ENCODE measurements at regions not wholly inside any gene's neighbourhood (a gene's known extent, or its start where the extent isn't known, plus 50 kb on each side); places are given as distances from the start of the nearest gene placed in this dataset.

DNA sequence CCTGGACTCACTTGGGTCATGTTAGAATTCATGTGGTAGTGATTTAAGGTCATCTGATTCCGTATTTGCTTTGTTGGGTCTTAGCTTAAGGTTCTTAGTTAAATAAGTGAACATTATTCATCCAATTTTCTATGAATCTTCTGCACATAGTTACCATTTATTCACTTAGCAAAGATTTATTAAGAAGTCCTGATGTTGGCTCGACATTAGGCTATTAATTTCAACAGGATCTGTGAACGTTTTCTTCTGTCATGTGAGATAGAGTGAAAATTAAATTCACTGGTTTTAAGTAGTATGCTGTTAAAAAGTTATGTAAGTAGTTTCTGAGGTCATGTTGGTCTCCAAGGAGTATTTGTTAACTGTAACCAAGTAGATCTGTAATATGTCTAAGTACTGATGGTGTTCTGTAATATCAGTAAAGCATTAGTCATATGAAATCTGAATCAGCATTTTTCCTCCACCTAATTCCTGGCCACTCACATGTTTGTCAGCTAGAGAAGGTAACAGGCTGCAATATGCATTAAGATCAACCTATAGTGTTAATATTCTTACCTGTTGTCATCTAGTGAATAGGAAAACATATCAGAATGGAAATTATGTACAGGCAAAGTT, 155.6 kb downstream of the PCDH7 start:
- no peak for DNase-seq (ENCODE audit: low spot score)

DNA sequence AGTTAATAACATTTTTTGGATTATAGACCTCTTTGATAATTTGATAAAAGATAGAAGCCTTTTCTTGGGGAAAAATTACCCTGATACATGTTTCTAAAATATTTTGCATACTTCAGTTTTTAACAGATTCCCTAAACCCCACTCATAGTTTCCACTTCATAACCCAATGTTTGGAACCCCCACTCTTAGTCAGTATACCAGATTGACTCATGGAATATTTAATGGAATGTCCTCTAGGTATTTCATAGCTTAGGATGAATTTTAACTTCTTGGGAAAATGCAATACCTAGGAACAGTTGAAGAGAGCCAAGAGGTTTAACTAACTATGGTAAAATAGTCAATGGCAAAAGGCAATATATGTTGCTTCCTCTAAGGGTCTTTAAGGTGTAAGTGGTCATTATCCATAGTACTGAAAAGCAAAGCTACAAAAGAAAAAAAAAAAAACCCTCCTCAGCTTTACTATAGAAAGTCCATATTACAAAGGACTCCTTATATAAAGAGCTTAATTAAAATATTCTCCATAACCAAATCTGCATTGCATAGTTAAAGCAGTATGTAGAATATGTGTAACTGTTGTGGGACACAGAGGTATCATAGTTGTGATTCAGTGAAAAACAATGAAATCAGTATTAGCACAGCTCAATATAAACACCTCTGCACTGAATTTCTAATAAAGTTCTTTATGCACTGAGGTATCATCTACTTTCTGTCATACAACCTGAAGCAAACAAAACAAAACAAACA, 159.9 kb downstream of the PCDH7 start:
- DNase-seq (ENCODE audit: low spot score): no peak

DNA sequence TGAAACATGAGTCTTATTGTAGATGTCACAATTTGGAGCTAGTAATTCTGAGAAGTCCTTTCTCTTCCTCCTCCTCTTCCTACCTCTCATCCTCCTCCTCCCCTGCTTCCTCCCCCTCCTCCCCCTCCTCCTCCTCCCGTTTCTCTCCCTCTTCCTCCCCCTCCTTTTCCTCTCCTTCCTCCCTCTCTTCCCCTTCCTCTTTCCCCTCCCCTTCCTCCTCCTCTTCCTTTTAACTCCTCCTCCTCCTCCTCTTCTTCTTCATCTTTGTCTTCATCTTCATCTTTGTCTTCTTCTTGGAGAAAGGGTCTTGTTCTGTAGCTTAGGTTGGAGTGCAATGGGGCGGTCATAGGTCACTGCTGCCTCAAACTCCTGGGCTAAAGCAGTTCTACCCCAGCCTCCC, 161.8 kb downstream of the PCDH7 start:
- no peak for DNase-seq (ENCODE audit: low spot score)

DNA sequence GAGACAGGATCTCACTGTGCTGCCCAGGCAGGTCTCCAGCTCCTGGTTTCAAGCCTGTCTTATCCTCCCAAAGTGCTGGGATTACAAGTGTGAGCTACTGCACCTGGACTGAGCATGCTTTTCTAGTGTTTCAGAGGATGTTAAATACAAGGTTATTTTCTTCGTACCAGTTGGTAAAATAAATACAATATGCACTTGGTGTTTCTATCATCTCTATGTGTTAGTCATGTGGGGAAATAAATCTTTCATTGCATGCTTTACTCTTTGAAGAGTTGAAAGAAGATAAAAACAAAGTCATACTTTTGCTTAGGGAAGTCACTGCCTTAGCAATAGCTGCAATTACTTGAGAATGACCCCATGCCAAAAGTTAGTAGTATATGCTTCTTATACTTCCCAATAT, 162.3 kb downstream of the PCDH7 start:
- no peak for DNase-seq (ENCODE audit: low spot score)

DNA sequence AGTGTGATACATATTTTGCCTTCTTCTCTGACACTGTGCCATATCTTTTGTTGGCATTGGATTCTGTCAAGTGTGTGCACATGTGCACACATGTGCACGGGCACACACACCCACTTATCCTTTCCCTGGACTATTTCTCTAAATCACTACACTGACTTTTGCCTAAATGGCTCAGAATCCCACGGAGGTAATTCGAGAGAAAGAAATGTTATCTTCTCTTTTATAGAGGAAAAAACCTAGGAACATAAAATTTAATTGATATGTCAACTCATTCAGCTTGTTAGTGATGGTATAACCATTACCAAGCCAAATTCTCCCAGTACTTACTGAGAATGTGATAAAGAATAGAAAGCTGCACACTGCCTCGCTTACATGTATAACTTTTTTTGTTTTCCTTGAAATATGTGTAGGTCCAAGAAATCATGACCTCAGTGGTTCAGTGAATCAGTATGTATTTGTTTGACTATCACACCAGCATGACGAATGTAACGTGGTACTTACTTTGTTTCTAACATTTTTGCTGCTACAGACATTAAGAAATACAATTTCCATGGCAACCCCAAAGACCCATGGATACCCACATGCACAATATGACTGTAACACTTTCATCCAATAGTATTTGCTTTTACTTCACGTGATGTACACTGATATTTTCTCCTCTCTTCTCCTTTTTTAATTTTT, 163.0 kb downstream of the PCDH7 start:
- DNase-seq (ENCODE audit: low spot score): no peak

DNA sequence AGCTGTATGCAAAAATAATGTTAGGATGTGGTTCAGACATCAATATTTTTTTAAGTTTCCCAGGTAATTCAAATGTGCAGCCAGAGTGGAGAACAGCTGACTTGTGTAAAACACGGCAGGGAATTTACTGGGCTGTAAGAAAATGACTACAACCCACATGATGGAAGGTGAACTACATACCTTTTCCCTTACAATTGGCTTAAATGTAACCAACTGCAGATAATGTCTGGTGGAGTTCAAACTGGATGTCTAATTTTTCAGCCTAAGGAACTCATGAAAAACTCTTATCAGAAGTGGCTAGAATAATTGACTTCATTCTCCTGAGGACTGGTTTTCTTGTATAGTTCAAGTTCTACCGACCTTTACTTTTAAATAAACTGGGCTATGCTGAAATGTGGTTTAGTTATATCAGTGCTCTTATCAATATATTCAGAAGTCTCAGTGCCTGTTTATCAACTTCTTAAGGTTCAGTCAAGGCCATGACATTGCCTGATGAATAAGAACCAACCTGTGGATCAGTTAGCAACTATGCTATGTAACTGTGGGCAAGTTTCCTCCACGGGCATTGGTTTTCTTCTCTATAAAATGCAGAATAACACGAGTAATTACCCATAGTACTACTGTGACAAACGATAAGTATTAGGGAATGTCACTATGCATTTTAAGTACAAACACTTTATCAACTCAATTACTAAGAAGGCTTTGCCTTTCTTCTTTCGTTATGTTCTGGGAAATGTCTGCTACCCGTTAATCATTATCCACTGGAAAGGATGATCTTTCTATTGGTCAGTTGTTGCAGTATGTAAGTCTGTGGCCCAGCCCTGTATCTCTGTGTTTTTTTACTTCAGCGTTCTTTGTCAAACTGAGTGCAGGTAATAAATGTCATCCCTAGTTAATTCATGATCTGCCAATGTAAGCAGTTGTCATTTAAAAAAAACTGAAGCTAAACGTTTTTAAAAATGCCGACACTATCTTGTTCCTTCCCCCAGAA, 181.6 kb downstream of the PCDH7 start:
- DNase-seq (ENCODE audit: low spot score): no peak

DNA sequence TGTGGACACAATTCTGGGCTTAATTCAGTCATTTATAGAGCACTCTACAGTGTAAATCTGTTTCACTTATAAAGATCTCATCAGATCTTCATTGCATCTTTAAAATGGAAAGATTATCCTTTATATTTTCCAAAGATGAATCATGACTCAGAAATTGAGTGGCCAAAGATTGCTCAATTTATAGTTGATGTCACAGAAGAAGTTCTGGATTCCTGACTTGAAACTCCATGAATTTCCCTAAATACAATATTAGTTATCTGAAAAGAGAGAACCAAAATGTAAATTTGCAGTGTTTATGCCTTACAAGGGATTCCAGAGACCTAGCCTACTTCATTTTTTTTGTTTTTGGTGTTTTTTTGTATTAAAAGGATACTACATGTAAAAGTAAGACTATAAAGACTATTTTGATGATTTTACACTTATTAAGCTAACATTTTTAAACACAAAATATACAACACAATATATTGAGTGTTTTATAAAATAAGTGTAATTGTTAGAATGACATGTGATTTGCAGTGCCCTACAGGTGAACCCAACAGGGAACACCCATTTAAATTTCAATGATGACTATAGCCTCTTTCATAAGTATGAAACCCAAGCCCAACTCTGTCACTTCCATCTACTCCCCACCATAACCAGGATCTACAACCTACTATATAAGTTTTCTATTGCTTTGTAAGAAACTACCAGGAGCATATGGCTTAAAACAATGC, 183.5 kb downstream of the PCDH7 start:
- no peak for DNase-seq (ENCODE audit: low spot score)

DNA sequence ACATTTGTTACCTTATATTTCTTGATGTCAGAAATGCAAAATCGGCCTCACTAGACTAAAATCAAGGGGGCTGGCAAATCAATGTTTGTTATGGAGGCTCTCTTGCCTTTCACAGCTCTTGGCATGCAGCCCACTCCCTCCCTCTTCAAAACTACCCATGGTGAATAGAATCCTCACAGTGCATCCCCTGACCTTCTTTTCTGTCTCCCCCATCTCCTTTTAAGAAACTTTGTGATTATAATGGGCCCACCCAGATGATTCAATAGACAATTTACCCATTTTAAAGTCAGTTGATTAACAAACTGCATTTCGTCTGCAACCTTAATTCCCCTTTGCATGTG, 184.0 kb downstream of the PCDH7 start:
- no peak for DNase-seq (ENCODE audit: low spot score)

DNA sequence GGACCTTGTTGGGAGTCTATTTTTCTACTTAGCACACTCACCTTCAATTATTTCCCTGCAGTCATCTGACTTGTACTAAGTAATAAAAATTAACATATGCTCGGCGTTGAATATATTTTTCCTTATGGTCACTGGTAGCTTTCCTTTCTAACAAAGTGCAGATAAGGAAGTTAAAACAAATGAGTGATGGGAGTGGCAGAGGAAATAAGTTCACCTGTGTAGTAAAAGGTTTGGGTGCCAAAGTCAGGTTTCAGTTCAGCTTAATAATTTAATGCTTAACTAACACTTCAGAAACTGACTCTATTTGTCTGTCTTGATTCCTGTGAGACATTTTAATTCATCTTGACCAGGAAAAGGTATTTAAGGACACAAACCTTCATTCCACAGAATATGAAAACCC, 184.4 kb downstream of the PCDH7 start:
- DNase-seq (ENCODE audit: low spot score): no peak

DNA sequence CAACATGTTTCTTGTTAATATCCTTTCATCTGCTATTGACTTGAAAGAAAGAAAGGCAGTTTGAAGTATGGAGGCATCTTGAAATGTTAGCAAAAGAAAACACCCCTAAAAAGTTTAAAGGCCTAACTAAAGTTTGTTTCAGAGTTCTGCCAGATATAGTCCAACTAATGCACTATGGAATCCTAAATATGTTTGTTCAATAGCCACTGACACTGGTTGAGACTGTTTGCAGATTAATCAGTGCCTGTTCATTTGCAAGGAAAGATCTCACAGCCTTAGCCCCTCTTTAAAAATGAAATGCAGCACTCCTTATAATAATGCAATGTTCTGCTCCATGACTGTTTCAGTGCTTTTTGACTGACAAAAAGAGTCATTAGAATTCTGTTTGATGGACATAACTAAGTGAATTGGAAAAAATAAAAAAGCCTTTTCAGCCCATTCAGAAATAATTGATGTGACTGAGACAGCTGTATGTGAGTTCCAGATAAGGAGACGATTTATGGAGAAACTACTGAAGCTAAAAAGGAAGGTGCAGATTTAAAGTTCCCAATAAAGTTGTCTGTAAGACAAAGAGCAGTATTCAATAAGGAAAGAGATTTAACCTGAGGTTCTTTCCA, 192.0 kb downstream of the PCDH7 start:
- DNase-seq (ENCODE audit: low spot score): no peak

DNA sequence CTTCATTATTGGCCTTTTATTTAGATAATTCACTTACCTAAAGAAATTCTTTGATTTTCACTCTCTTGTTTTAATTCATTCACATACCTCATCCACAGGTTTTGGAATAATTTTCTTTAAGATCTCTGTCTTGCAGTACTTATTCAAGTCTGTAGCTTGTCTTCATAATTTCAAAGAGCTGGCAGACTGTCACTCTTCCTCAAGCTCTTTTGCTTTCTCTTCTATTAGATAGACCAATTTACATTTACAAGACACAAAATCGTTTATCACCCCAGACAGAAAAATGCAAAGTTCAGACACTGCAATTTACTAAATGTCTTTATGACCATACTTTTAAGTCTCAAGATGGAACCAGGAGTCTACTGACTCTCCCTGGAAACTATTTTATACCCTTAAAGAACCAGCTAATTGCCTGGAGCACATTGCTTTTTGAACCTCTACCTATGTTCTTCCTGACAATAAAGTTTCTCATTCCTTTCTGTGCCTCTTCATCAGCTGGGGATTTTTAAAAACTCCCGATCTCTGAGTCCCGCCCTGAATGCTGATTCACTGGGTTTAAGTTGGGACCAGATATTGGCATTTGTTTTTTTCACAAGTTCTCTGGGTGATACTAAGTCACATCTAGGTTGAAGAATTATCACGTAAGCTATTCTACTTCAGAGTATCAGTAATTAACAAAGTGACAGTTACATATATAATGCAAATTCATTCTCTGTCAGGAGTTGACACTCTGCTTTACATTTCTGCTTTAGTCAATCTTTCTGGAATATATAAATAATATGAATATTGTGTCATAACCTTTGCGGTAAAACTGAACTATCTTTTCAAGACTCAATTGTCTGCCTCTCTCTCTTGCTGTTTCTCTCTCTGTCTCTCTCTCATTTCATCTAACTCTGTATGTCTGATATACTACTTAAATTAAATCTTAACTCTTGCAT, 196.4 kb downstream of the PCDH7 start:
- no peak for DNase-seq (ENCODE audit: low spot score)

DNA sequence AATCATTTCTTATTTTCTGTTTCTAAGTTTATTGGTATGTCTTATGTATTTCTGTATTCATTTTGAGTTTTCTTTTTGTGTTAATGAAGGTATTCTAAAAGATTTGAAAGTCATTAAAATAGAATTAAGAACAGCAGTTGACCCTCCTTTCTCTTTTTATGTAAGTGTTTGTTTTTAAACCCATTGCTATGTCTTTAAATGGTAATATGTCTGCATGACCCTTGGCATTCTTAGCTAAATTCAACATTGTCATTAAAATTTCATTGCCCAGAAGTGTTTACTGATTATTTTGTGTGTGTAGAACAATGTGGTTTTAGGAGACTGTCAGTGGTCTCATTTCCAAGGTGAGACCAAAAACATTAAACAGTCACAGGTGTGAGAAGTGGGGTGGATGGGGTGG, 197.8 kb downstream of the PCDH7 start:
- no peak for DNase-seq (ENCODE audit: low spot score)

DNA sequence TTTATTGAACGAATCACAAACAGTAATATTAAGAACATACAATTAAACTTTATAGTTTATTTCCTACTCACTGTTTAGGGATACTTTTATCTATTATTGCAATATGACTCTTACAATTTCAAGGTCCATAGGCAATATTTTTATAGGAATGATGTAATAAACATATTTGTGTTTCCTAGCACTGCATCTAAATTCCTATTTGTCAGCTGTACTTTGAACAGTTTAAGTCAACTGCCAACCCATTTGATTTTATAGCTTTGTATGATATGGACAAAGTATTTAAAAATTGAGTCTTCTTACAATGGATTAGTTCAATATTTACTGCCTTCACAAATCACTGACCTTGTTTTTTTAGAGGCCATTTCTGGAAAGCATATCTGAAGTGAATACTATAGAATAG, 199.3 kb downstream of the PCDH7 start:
- no peak for DNase-seq (ENCODE audit: low spot score)

DNA sequence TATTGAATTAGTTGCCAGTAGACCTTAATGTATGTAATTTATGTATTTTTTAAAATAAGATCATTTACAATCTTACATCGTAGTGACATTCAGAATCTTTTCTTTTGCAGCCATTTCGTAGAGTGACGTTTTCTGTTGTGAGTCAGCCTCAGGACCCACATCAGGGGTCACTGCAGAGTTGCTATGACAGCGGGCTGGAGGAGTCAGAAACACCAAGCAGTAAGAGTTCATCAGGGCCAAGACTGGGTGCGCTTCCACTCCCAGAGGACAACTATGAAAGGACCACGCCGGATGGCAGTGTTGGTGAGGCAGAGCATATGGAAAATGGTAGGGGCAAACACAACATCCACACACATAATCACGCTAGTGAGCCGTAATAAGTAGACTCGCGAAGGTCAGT, 199.9 kb downstream of the PCDH7 start:
- no peak for DNase-seq (ENCODE audit: low spot score)

DNA sequence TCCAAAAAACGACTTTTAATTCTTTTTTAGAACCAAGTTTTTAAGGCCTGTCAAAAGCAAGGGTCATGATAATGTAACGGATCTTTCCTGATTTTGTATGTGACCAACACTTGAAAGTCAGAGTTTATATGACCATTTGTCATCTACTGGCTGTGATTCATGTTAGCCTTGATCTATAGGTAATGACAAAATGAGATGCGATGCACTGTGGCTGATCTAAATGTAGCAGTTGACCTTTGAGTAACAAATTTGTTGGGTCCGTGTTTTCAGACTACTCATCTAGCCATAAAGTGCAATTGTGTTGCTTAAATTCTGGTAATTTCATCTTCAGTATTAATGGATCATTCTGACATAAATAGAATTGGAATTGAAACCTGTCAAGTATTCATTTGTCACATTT, 202.5 kb downstream of the PCDH7 start:
- DNase-seq (ENCODE audit: low spot score): no peak

DNA sequence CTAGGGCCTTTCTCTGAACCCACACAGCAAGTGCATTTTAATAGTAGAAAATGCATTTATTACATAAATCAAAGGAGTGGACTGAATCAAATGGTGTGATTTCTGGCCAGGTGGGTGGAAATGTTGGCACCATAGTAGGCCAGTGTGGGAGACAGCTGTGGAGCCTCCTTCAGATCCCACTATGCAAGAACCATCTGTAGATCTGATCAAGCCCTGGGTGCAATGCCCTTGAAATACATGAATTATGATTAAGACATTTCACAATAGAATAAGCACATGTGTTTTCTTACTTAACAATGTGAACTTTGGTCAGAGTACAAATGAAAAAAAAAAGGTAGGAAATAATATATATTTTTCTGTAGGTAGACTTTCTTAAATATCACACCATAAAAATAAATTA, 204.3 kb downstream of the PCDH7 start:
- DNase-seq (ENCODE audit: low spot score): no peak

DNA sequence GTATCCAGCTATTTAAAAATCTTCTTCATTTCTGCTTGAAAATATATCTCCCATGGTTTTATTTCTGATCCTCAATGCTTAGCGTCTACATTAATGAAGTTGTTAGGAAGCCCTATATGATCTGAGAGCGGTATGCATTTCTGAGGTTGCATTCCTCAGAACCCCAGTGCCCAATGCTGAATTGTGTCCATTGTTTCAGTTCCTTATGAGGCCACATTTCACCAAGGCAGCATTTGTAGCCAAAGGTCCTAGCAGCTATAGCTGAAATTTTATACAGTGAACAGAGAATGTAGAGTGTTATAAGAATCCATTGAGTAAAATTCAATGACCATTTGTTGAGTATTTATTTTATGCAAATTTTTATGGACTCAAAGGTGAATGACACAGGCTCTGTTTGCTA, 209.5 kb downstream of the PCDH7 start:
- no peak for DNase-seq (ENCODE audit: low spot score)

DNA sequence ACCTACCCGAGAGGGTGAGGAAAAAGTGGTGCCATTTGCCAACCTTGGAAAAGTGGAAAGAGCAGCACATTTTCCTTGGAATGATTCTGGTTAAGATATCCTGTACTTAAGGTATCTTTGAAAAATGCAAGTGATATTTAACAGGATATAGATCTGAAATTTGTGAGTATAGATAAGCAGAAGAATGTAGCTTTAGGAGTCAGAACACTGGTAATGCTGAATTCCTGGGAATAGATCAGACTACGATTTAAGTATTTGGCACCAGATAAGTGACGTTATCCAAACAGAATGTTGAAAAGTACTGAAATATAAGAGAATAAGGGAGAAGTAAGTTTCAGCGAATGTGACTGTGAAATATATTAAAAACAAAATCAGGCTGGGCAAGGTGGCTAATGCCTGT, 210.1 kb downstream of the PCDH7 start:
- no peak for DNase-seq (ENCODE audit: low spot score)

DNA sequence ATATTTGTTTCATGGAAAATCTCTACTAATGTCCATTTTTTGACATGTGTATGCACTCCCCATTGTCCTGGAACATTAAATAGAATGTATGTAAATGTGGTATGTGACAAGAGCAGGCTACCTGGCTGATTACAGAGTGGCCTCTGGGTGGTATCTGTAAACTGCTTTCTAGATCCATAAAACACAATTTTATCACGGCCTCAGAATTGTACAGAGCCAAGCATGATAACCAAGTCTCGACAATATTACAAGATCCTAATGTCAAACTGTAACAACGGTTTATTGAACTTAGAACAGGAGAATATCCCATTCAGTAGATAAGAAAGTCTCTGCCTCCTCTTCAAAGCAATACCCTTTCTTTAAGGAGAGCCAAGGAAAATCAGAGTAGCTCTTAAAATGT, 212.4 kb downstream of the PCDH7 start:
- no peak for DNase-seq (ENCODE audit: low spot score)

DNA sequence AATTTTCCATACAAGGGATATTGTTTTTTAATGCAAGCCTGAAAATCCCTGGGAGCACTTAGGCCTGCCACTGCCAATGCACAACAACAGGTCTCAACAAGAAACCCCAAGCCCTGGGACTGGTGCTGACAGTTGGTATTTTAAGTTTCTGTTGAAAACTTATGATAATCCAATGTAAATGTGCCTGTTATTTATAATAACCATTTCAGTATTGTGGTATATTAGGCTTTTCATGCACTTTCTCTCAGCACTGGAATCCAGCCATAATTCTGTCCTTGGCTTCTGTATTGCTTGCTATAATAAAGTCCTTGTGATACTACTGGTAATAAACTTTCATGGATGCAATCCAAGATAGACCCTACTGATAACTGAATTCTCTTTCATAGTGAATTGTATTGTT, 218.9 kb downstream of the PCDH7 start:
- DNase-seq (ENCODE audit: low spot score): no peak
